ENCODE measurements at regions not wholly inside any gene's neighbourhood (a gene's known extent, or its start where the extent isn't known, plus 50 kb on each side); places are given as distances from the start of the nearest gene placed in this dataset.

- no peak overlapping the region for H3K4me3 ChIP-seq (replicated peaks in 1 of 4; ENCODE audit: control extremely low read depth in 1 of 4, insufficient read depth in 1 of 4, low read depth in 3 of 4, low read length in 4 of 4)
- H3K9me3 ChIP-seq (ENCODE audit: control insufficient read depth, insufficient read depth, low read depth, low read length) = no peaks in the 10 kb centered on the region
- H4K20me1 ChIP-seq (ENCODE audit: control insufficient read depth, extremely low read depth, insufficient read depth, low read length) = no peaks in the 10 kb centered on the region
- no peak for TF ChIP-seq EZH2 (IDR thresholded peaks at IDR 0.05; ENCODE audit: low read length, missing control alignments)
- TF ChIP-seq CTCF (conservative IDR thresholded peaks at IDR 0.05 in 1 of 2, IDR thresholded peaks at IDR 0.05 in 1 of 2; ENCODE audit: low read depth in 1 of 2, low read length in 2 of 2) = no peak
- H3K4me1 ChIP-seq (ENCODE audit: control insufficient read depth, extremely low read depth, insufficient read depth, low read length) = no peaks in the 10 kb centered on the region
- H3K79me2 ChIP-seq (ENCODE audit: control insufficient read depth, insufficient read depth, low read length) = no peaks in the 10 kb centered on the region
- H3K9ac ChIP-seq (ENCODE audit: insufficient read depth, low read length) = no peak overlapping the region
- H3K27ac ChIP-seq (ENCODE audit: insufficient read depth, low read length) = no peak overlapping the region
- H3K27me3 ChIP-seq (ENCODE audit: control insufficient read depth, insufficient read depth, low read length) = peaks cover 24% of the 10 kb centered on the region
- DNase-seq (ENCODE audit: low read depth in 2 of 2) = no peak
- H3K36me3 ChIP-seq (ENCODE audit: control insufficient read depth, insufficient read depth, low read length) = no peaks in the 10 kb centered on the region
- no peak overlapping the region for H3K4me2 ChIP-seq (ENCODE audit: extremely low read depth, insufficient read depth, low read length)
- no peak overlapping the region for H2AFZ ChIP-seq (ENCODE audit: low read length)
These were observed 140.5 kb upstream of the HS3ST2 start for GRCh38 chr16:22673421-22673831.

DNA sequence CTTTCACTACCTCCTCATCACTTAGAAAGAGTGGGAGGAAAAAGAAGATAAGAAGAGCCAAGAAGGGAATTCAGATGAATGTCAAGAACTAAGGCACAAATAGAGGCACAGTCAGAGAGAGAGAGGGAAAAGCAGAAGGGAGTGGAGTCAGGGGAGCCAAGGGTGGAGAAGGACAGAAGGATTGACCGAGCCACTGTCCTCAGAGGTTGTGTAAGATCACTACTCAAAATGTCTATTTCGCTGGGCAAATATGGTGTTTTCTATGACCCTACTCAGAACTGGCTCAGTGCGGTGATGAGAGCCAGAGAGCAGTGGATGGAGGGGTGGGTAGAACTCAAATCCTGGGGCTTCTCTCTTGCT is 139.2 kb upstream of the HS3ST2 start:
- Histone ChIP-seq H3K4me2 (ENCODE audit: extremely low read depth, insufficient read depth, low read length) (no peak overlapping the region), H3K27ac (ENCODE audit: insufficient read depth, low read length) (no peak overlapping the region), H3K9me3 (ENCODE audit: control insufficient read depth, insufficient read depth, low read depth, low read length) (no peaks in the 10 kb centered on the region), H3K36me3 (ENCODE audit: control insufficient read depth, insufficient read depth, low read length) (no peaks in the 10 kb centered on the region), H2AFZ (ENCODE audit: low read length) (no peak overlapping the region), H3K4me1 (ENCODE audit: control insufficient read depth, extremely low read depth, insufficient read depth, low read length) (no peaks in the 10 kb centered on the region), H3K4me3 (replicated peaks in 1 of 4; ENCODE audit: control extremely low read depth in 1 of 4, insufficient read depth in 1 of 4, low read depth in 3 of 4, low read length in 4 of 4) (no peak overlapping the region), H3K79me2 (ENCODE audit: control insufficient read depth, insufficient read depth, low read length) (no peaks in the 10 kb centered on the region), H3K27me3 (ENCODE audit: control insufficient read depth, insufficient read depth, low read length) (peaks cover 31% of the 10 kb centered on the region), H3K9ac (ENCODE audit: insufficient read depth, low read length) (no peak overlapping the region), H4K20me1 (ENCODE audit: control insufficient read depth, extremely low read depth, insufficient read depth, low read length) (no peaks in the 10 kb centered on the region)
- TF ChIP-seq CTCF (conservative IDR thresholded peaks at IDR 0.05 in 1 of 2, IDR thresholded peaks at IDR 0.05 in 1 of 2; ENCODE audit: low read depth in 1 of 2, low read length in 2 of 2) (no peak), EZH2 (IDR thresholded peaks at IDR 0.05; ENCODE audit: low read length, missing control alignments) (no peak)
- no peak for DNase-seq (ENCODE audit: low read depth in 2 of 2)

GRCh38 chr16:22675745-22676540 is 138.0 kb upstream of the HS3ST2 start:
- Histone ChIP-seq H3K9me3 (ENCODE audit: control insufficient read depth, insufficient read depth, low read depth, low read length) (no peaks in the 10 kb centered on the region), H2AFZ (ENCODE audit: low read length) (no peak overlapping the region), H3K79me2 (ENCODE audit: control insufficient read depth, insufficient read depth, low read length) (no peaks in the 10 kb centered on the region), H3K36me3 (ENCODE audit: control insufficient read depth, insufficient read depth, low read length) (no peaks in the 10 kb centered on the region), H3K4me1 (ENCODE audit: control insufficient read depth, extremely low read depth, insufficient read depth, low read length) (no peaks in the 10 kb centered on the region), H3K4me3 (replicated peaks in 1 of 4; ENCODE audit: control extremely low read depth in 1 of 4, insufficient read depth in 1 of 4, low read depth in 3 of 4, low read length in 4 of 4) (no peak overlapping the region), H3K9ac (ENCODE audit: insufficient read depth, low read length) (no peak overlapping the region), H3K27ac (ENCODE audit: insufficient read depth, low read length) (no peak overlapping the region), H3K27me3 (ENCODE audit: control insufficient read depth, insufficient read depth, low read length) (peaks cover 30% of the 10 kb centered on the region), H3K4me2 (ENCODE audit: extremely low read depth, insufficient read depth, low read length) (no peak overlapping the region), H4K20me1 (ENCODE audit: control insufficient read depth, extremely low read depth, insufficient read depth, low read length) (no peaks in the 10 kb centered on the region)
- no peak for TF ChIP-seq EZH2 (IDR thresholded peaks at IDR 0.05; ENCODE audit: low read length, missing control alignments)
- no peak for TF ChIP-seq CTCF (conservative IDR thresholded peaks at IDR 0.05 in 1 of 2, IDR thresholded peaks at IDR 0.05 in 1 of 2; ENCODE audit: low read depth in 1 of 2, low read length in 2 of 2)
- DNase-seq (ENCODE audit: low read depth in 2 of 2) = no peak
